GM18868 (cell line): ENCODE measurements at regions not wholly inside any gene's neighbourhood (a gene's known extent, or its start where the extent isn't known, plus 50 kb on each side); places are given as distances from the start of the nearest gene placed in this dataset.

Experiments
- ATAC-seq: cut with Tn5 transposase; IDR thresholded peaks from one replicate; pipeline ENCODE4 v1.9.1; 2021; ENCODE audit warnings: mild to moderate bottlenecking, moderate library complexity; ENCODE audit not compliant: unreplicated experiment

DNA sequence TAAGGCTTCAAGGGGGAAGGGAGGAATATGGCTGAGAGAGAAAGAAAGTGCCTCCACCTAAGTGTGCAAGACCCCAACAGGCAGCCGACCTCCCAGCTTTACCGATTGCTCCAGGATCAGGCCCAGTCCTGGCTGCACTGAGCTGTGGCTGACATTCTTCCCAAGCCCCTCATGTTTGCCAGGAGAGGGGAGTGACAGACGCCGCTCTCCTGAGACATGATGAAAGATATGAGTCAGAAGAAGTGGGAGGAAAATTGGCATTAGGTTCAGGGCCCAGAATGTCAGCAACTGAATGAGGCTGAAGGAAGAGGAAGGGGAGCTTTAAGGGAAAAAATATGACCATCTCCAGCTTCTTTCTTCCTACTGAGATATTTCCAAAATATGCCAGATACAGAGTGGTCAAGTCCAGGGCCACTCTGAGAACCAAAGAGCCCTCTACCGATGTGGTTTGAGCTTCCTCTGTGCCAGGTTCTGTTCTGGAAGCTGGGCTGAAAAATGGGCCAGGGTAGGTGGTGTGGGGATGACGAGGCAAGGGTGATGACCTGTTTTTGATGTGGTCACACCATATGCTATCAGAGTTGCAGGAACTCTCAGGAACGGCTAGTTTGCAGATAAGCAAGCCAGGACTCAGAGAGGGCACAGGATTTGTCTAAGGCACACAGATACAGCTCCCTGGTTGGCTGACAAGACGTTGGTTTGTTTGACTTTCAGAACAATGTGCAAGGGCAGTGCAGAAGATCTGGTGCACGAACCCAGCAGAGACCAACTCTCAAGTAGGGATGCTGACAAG is 176.7 kb downstream of the SOX9 start:
- no peak for ATAC-seq

GRCh38 chr17:72299100-72299499 is 178.3 kb downstream of the SOX9 start:
- ATAC-seq: peak; percentile 46

- ATAC-seq: no peak
These were observed 178.8 kb downstream of the SOX9 start for GRCh38 chr17:72299592-72299991.

DNA sequence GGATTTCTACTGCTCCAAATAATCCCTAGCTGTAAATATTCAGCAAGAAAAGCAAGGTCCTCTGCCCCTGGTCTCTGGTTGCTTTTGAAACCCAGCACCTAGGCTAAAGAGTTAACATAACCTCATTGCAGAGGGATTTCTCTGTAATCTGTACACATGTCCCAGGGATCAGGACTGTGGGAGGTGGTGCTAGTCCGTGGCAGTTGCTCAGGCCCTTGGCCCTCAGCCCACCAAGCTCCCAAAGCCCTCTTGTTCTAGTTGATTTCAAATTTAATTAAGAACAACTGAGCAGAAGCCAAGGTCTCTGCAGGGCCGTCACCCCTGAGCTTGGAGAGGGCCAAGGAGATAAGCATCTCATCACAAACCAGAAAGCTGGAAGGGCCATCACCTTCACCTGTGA is 181.1 kb downstream of the SOX9 start:
- ATAC-seq: no peak

GRCh38 chr17:72302735-72303134 is 181.9 kb downstream of the SOX9 start:
- no peak for ATAC-seq

DNA sequence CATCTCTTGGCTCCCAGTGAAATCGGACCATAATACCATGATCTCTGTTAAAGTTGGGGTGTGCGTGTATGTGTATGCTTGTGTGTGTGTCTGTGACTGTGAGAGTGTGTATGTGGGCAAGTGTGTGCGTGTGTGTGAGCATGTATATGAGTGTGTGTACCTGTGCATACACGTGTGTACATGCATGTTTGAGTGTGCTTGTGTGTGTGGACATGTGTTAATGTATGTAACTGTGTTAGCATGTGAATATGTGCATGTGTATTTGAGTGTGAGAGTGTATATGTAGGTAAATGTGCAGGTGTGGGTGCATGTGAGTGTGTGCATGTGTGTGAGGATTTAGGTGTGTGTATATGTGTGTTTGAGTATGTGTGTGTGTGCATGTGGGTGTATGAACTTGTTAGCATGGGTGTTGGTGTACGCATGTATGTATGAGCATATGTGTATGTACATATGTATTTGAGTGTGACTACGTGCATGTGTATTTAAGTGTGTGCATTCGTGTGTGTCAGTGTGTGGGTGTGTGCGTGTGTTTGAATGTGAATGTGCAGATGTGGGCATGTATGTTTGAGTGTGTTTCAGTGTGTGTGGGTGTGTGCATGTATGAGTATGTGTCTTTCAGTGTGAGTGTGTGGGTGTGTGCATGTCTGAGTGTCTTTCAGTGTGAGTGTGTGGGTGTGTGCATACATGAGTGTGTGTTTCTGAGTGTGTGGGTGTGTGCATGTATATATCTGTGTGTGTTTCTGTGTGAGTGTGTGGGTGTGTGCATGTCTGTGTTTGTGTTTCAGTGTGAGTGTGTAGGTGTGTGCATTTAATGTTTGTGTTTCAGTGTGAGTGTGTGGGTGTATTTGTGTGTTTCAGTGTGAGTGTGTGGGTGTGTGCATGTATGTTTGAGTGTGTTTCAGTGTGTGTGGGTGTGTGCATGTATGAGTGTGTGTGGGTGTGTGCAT is 183.2 kb downstream of the SOX9 start:
- ATAC-seq: no peak

DNA sequence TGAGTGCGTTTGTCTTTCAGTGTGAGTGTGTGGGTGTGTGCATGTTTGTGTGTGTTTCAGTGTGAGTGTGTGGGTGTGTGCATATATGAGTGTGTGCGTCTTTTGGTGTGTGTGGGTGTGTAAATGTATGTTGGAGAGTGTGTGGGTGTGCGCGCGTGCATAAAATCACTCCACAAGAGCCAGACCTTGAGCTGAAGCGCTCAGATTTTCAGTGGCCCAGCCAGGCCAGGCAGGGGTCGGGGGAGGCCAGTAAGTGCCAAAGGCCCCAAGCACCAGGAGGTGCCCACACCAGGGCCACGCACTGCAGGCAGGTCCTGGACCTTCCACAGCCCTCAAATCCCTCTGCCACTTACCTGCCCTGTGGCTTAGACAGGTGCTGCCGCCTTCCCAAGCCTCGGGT is 184.0 kb downstream of the SOX9 start:
- ATAC-seq: no peak

DNA sequence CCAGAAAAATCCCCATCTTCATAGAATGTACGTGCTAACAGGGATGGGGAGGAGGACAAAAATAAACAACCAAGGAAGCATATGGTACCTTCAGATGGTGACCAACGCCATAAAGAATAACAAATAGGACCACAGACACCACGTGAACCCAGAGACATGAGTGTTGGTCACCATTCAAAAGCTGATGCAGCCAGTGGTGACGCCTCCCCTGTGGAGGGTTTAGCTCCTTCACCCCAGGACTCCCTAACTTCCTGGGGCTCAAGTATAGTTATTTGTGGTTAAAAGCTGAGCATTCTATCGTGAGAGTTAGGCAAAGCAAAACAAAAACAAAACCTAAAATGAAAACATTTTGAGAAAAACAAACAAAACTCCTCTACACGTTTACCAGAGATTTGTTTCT is 184.7 kb downstream of the SOX9 start:
- no peak for ATAC-seq

DNA sequence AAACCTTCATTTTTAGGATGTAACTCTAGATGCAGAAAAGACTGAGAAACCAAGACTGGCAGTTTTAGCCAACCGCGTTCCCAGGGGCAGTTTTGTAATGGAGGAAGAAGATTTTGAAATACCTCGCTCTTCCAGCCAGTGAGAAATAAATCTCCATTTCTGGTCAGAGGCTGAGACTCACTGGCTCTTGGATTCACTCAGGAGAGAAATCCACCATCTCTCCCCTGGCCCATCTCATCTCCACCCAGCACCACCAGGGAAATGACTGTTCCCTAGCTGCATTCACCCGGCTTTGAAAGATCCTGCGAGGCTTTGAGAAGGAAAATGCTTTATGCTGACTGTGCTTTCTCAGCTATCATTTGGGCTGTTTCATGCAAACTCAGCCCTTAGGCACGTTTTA is 185.2 kb downstream of the SOX9 start:
- ATAC-seq: no peak

GRCh38 chr17:72307836-72308235 is 187.0 kb downstream of the SOX9 start:
- ATAC-seq: no peak

GRCh38 chr17:72308744-72309385 is 188.0 kb downstream of the SOX9 start:
- peak; percentile 56 for ATAC-seq

DNA sequence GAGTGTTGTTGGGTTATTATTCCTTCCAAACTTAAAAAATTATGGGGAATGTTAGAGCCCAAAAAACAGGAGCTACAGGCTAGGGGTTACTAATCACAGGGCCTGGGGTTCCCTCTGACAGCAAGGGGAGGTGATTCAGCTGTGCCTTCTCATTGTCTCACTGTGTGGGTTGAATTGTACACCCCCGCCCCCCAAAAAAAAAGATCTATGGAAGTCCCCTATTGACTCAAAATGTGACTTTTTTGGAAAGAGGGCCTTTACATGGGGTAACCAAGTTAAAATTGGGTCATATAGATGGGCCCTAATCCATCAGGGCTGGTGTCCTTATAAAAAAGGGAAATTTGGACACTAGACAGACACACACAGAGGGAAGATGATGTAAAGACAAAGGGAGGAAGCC is 190.2 kb downstream of the SOX9 start:
- peak; percentile 52 for ATAC-seq

- no peak for ATAC-seq
These were observed 194.5 kb downstream of the SOX9 start for GRCh38 chr17:72315122-72315913.

DNA sequence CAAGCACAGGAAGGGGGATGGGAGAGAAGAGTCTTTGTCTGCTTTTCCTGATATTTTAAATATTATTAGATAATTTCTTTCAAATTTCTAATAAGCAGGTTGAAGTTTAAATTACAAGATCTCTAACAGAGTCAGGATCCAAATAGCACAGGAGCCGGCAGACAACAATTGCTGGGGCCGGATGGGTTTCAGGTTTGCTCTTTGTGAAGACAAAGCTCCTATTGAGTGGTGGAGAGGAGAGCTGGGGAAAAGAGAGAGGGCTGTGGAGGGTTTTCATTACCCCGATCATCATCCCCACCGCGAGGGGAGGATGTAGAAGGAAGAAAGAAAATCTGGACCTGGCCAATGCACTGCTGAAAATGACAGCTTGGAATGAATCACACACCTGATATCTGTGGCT is 197.3 kb downstream of the SOX9 start:
- ATAC-seq: peak; percentile 2

DNA sequence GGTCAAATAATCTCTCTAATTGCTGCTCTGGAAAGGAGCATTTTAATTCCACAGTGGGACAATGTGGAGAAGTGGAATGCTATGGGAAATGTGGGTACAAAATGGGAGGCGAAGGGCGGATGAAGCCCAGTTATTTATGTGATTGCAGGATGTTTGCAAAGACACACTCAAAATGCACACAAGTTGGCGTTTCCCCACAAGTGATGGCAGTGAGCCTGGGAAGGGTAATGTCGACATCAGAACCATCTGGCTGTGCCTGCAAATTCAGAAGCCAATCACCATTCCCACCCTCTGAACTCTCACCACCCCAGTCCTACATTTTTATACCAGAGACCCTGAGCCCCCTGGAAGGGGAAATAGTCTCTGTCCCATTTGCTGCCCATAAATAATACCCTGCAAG is 201.1 kb downstream of the SOX9 start:
- ATAC-seq: no peak

DNA sequence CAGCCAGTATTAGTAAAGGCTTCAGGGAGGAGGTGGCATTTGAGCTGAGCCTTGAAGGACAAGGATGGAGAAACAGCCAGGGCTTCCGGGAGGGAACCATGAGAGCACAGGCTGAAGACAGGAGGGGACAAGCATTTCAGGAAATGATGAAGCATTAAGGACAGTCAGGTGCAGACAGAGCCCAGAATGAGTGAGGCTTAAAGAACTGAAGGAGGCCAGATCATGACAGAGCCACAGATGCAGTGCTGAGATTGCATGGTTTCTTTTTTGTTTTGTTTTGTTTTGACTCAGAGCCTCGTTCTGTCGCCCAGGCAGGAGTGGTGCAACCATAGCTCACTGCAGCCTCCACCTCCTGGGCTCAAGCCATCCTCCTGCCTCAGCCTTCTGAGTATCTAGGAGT is 211.5 kb downstream of the SOX9 start:
- peak; percentile 89 for ATAC-seq

DNA sequence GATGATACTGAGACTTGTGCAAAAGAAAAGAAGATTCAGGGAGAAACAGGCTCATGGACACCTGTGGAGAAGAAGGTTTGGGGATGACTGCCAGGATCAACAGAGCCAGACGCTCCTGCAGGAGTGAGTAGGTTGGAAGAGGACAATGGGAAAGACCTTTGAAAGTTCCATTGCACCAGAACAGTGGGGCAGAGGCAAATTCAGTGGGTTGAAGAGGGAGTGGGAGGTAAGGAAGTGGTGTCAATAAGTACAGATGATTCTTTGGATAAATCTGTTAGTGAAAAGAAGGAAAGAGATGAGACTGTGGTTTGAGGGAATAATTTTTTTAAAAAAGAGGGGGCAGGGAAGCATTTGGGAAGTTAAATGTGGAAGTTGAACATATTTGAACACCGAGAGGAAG is 212.8 kb downstream of the SOX9 start:
- no peak for ATAC-seq

- ATAC-seq: no peak
These were observed 213.4 kb downstream of the SOX9 start for GRCh38 chr17:72334205-72334604.

GRCh38 chr17:72336026-72336803 is 215.4 kb downstream of the SOX9 start:
- no peak for ATAC-seq

DNA sequence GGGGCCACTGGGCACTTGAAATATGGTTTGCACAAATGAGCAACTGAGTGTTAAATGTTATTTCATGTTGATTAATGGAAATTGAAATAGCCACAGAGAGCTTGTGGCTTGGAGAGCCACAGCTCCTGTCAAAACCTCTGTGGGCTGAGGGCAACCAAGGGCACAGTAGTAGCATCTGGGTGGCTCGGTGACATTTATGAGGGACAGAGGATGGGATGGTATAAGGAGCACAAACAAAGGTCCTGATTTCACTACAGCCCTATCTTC is 215.9 kb downstream of the SOX9 start:
- ATAC-seq: no peak
